ENCODE measurements at regions not wholly inside any gene's neighbourhood (a gene's known extent, or its start where the extent isn't known, plus 50 kb on each side); places are given as distances from the start of the nearest gene placed in this dataset.

DNA sequence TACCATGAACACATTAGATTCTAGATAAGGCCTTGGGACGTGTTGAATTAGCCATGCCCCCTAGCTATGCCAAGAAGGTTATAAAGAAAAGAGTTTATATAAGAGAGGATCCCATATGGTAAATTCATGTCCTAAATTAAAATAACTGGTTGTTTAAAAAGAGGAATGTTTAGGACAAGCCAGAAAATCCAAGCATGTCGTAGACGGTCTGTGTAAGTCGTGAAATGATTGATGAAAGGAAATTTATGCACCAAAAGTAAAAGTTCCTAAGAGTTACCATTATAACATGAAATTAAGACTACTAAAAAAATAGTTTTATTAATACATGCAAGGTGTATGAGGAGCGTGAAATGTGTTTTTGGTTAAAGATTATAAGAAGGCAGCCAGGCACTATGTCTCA lies 624.9 kb downstream of the ARL4A start:
- H3K27ac ChIP-seq: no peak overlapping the region
- no peak for DNase-seq (ENCODE audit: low read depth, low spot score)

GRCh38 chr7:13320333-13320732 lies 632.9 kb downstream of the ARL4A start:
- H3K27ac ChIP-seq: no peak overlapping the region
- DNase-seq (ENCODE audit: low read depth, low spot score): no peak

GRCh38 chr7:13321316-13321715 lies 633.9 kb downstream of the ARL4A start:
- H3K27ac ChIP-seq: no peak overlapping the region
- no peak for DNase-seq (ENCODE audit: low read depth, low spot score)

DNA sequence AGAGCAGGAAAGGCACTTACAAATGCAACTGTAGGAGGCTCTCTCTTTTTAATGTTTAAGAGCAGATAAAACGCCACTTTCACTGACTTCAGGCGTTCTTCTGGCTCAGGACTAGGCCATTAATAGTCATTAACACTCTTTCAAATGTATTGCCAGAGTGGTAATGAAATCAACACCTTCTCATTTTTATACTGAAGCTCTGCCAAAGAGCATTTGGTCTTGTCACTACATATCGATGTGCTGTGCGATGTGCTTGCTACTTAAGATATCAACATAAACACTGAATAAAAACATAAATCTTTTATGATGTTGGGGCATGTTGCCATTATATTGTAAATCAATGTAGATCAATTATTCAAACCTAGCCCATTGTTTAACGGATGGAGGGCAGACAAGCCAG lies 634.7 kb downstream of the ARL4A start:
- DNase-seq (ENCODE audit: low read depth, low spot score): no peak
- H3K27ac ChIP-seq: no peak overlapping the region

- no peak for DNase-seq (ENCODE audit: low read depth, low spot score)
- H3K27ac ChIP-seq: no peak overlapping the region
These were observed 640.2 kb downstream of the ARL4A start for GRCh38 chr7:13327669-13328068.

DNA sequence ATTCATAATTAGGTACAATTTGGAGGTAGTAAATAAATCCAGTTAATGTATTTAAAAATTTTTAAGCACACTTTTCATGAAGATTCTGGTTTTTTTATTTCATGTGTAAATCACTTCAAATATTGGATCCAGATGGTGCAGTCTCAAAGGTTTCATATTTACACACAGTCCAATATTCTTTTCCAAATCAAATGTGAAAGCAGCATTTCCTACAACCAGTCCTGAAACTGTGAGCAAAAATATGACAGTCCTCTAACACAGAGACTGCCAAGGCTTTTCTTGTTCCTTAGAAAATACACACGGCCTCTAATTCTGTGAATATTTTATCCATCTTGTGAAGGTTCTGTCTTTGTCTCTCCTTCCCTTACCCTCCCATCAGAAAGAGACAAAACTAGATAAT lies 645.9 kb downstream of the ARL4A start:
- H3K27ac ChIP-seq: no peak overlapping the region
- no peak for DNase-seq (ENCODE audit: low read depth, low spot score)

DNA sequence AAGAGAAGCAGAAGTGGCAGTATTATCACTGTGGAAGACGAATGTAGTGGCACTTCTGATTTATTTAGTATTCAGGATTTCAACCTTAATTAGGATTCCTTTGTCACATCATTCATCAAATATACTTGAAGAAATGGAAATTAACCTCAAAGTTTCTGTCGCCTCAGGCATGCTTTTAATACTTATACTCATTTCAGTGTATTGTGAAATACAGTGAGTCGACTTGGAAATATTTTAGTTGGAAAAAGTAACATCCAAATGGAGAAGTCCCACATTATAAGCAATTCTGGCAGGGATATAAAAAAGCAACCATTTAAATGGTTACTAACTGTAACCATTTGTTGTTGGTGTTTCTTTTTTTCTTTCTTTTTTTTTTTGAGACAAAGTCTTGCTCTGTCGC lies 648.8 kb downstream of the ARL4A start:
- DNase-seq (ENCODE audit: low read depth, low spot score): no peak

GRCh38 chr7:13352677-13353076 lies 636.8 kb downstream of the ETV1 start:
- DNase-seq (ENCODE audit: low read depth, low spot score): no peak
- no peak overlapping the region for H3K27ac ChIP-seq

More for the DNA sequence above, 648.8 kb downstream of the ARL4A start:
- no peak overlapping the region for H3K27ac ChIP-seq

- H3K27ac ChIP-seq: no peak overlapping the region
- no peak for DNase-seq (ENCODE audit: low read depth, low spot score)
These were observed 629.8 kb downstream of the ETV1 start for GRCh38 chr7:13359656-13360055.

DNA sequence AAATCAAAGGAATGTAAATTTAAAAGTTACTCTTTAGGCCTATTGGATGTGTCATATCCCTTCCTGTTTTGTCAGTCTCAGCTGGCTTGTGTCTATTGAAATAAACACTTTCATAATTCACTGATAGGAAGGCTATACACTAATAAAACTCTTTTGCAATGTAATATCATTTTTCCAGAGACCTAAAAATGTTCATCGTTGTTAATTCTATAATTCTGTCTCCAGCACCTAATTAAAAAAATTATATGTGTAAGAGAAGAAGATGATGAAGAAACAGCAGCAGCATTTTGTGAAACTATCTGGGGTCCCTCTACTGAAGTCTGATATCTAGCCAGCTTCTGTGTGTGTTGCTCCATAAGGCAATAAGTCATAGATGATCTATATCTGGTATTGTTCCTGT lies 602.7 kb downstream of the ETV1 start:
- DNase-seq (ENCODE audit: low read depth, low spot score): no peak
- H3K27ac ChIP-seq: no peak overlapping the region

- DNase-seq (ENCODE audit: low read depth, low spot score): no peak
- H3K27ac ChIP-seq: no peak overlapping the region
These were observed 581.6 kb downstream of the ETV1 start for GRCh38 chr7:13407911-13408310.

DNA sequence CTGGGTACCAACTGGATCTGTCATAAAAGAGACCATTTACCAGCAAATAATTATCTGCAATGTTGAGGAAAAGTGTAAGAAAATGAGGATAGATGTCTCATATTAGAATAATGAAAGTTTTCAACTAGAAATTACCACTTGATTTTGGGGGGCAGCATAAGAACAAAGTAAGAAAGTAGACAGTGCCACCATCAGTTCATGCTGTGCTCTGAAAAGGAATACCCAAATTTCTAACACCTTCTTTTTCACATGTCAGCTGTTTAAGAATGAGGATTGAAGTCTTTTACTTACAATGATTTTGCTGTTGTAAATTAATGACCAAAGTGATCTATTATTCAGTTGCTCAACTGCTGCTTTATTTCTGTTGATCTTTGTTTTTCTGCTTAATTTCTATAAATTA lies 578.3 kb downstream of the ETV1 start:
- H3K27ac ChIP-seq: no peak overlapping the region
- DNase-seq (ENCODE audit: low read depth, low spot score): no peak

GRCh38 chr7:13411636-13412035 lies 577.8 kb downstream of the ETV1 start:
- DNase-seq (ENCODE audit: low read depth, low spot score): no peak
- H3K27ac ChIP-seq: no peak overlapping the region

GRCh38 chr7:13414181-13414580 lies 575.3 kb downstream of the ETV1 start:
- H3K27ac ChIP-seq: no peak overlapping the region
- no peak for DNase-seq (ENCODE audit: low read depth, low spot score)

GRCh38 chr7:13414661-13415107 lies 574.8 kb downstream of the ETV1 start:
- peak; percentile 14 for DNase-seq (ENCODE audit: low read depth, low spot score)
- H3K27ac ChIP-seq: no peak overlapping the region

GRCh38 chr7:13416071-13416470 lies 573.4 kb downstream of the ETV1 start:
- DNase-seq (ENCODE audit: low read depth, low spot score): no peak

GRCh38 chr7:13416544-13416943 lies 572.9 kb downstream of the ETV1 start:
- DNase-seq (ENCODE audit: low read depth, low spot score): no peak
- H3K27ac ChIP-seq: no peak overlapping the region

More at GRCh38 chr7:13416071-13416470, 573.4 kb downstream of the ETV1 start:
- no peak overlapping the region for H3K27ac ChIP-seq

DNA sequence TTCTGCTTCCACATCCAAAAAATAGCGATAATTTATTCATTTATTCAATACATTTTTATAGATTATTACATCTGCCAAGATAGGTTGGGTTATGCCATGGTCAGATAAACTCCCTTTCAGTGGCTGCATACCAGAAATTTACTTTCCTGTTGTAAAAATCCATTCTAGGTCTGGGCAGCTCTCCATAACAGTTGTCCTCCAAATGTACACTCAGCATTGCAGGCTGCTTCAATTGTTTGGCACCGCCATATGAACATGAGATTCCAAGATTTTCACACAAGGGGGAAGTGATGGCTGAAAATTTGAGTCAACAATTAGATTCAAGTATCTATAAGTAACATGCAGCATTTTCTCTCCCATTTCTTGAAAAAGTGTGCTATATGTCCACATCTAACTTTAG lies 568.7 kb downstream of the ETV1 start:
- H3K27ac ChIP-seq: no peak overlapping the region
- no peak for DNase-seq (ENCODE audit: low read depth, low spot score)

DNA sequence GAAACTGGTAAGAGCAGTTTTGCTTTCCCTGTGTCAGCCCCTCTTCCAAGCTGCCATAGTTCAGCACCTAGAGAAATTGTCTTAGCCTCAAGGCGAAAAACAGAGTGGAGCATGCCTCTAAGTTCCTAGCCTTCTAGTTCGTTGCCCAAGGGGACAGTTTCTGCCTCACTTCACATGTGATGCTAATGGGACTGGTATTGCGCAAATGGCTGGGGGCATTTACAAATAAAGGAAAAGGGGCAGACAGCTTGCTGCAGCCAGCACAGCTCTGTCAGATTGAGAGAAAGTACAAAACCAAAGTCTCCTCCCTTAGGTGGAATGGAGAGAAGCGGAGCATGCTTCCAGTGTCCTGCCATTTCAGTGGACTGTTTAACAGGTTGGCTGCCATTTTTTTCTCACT lies 567.7 kb downstream of the ETV1 start:
- no peak for DNase-seq (ENCODE audit: low read depth, low spot score)
- H3K27ac ChIP-seq: no peak overlapping the region

GRCh38 chr7:13433946-13434345 lies 555.5 kb downstream of the ETV1 start:
- H3K27ac ChIP-seq: no peak overlapping the region
- DNase-seq (ENCODE audit: low read depth, low spot score): no peak

GRCh38 chr7:13442226-13442625 lies 547.2 kb downstream of the ETV1 start:
- DNase-seq (ENCODE audit: low read depth, low spot score): no peak
- no peak overlapping the region for H3K27ac ChIP-seq

- H3K27ac ChIP-seq: no peak overlapping the region
- no peak for DNase-seq (ENCODE audit: low read depth, low spot score)
These were observed 541.8 kb downstream of the ETV1 start for GRCh38 chr7:13447637-13448036.

GRCh38 chr7:13448243-13448642 lies 541.2 kb downstream of the ETV1 start:
- H3K27ac ChIP-seq: no peak overlapping the region
- no peak for DNase-seq (ENCODE audit: low read depth, low spot score)
